Neutrophil (primary cell): ENCODE measurements at regions not wholly inside any gene's neighbourhood (a gene's known extent, or its start where the extent isn't known, plus 50 kb on each side); places are given as distances from the start of the nearest gene placed in this dataset.

Source experiments
- H3K27ac ChIP-seq: fragments of 200-600 bp; sonication (generic); 2 replicates; pipeline ENCODE4 v1.5.1; 2016; ENCODE audit warnings: mild to moderate bottlenecking, moderate library complexity
- H3K27me3 ChIP-seq: fragments of 200-600 bp; sonication (generic); 2 replicates; pipeline ENCODE4 v1.6.0; 2016; ENCODE audit warnings: mild to moderate bottlenecking
- H3K36me3 ChIP-seq: fragments of 200-600 bp; sonication (generic); 2 replicates; pipeline ENCODE4 v1.5.1; 2017
- H3K4me1 ChIP-seq, 2 experiments: fragments of 200-600 bp in 1 of 2; sonication (generic) in 1 of 2; 1 replicate in 1 of 2; 2 replicates in 1 of 2; pipeline versions ENCODE4 v1.5.1 to v1.6.1; 2013 to 2016; ENCODE audit warnings: low read depth in 1 of 2, low read length in 1 of 2, mild to moderate bottlenecking in 1 of 2, moderate library complexity in 1 of 2; ENCODE audit not compliant: control insufficient read depth in 1 of 2, insufficient read depth in 1 of 2
- H3K4me3 ChIP-seq, 2 experiments: fragments of 200-600 bp in 1 of 2; sonication (generic) in 1 of 2; 1 replicate in 1 of 2; 2 replicates in 1 of 2; pipeline ENCODE4 v1.5.1; 2013 to 2016; ENCODE audit warnings: low read depth in 1 of 2, low read length in 1 of 2, mild to moderate bottlenecking in 1 of 2, moderate library complexity in 1 of 2
- H3K9me3 ChIP-seq: fragments of 200-600 bp; sonication (generic); 2 replicates; pipeline ENCODE4 v1.5.1; 2016
- CTCF ChIP-seq: fragments of 200-600 bp; sonication (generic); IDR thresholded peaks from 2 replicates; pipeline ENCODE4 v1.5.1; 2016; ENCODE audit warnings: antibody characterized with exemption

GRCh38 chr4:18540349-18540748 lies 518.8 kb upstream of the LCORL start:
- no peaks in the 10 kb centered on the region for H3K36me3 ChIP-seq
- H3K4me3 ChIP-seq = no peak overlapping the region
- H3K9me3 ChIP-seq = no peaks in the 10 kb centered on the region
- H3K27ac ChIP-seq = no peak overlapping the region
- H3K4me1 ChIP-seq = no peaks in the 10 kb centered on the region
- H3K27me3 ChIP-seq = no peaks in the 10 kb centered on the region
- no peak for TF ChIP-seq CTCF

GRCh38 chr4:18538121-18538520 lies 516.6 kb upstream of the LCORL start:
- H3K4me3 ChIP-seq = no peak overlapping the region
- no peaks in the 10 kb centered on the region for H3K36me3 ChIP-seq
- no peak for TF ChIP-seq CTCF
- no peak overlapping the region for H3K27ac ChIP-seq
- no peaks in the 10 kb centered on the region for H3K4me1 ChIP-seq
- H3K9me3 ChIP-seq = no peaks in the 10 kb centered on the region
- H3K27me3 ChIP-seq = no peaks in the 10 kb centered on the region

- Histone ChIP-seq H3K36me3 (no peaks in the 10 kb centered on the region), H3K9me3 (no peaks in the 10 kb centered on the region), H3K27ac (no peak overlapping the region), H3K4me1 (no peaks in the 10 kb centered on the region), H3K27me3 (no peaks in the 10 kb centered on the region), H3K4me3 (no peak overlapping the region)
- no peak for TF ChIP-seq CTCF
Observed at GRCh38 chr4:18536428-18536827, 514.9 kb upstream of the LCORL start.

GRCh38 chr4:18535948-18536347 lies 514.4 kb upstream of the LCORL start:
- no peaks in the 10 kb centered on the region for H3K9me3 ChIP-seq
- no peak for TF ChIP-seq CTCF
- no peaks in the 10 kb centered on the region for H3K36me3 ChIP-seq
- H3K27me3 ChIP-seq = no peaks in the 10 kb centered on the region
- H3K4me1 ChIP-seq = no peaks in the 10 kb centered on the region
- no peak overlapping the region for H3K27ac ChIP-seq
- no peak overlapping the region for H3K4me3 ChIP-seq

- Histone ChIP-seq H3K27me3 (no peaks in the 10 kb centered on the region), H3K9me3 (no peaks in the 10 kb centered on the region), H3K27ac (no peak overlapping the region), H3K36me3 (no peaks in the 10 kb centered on the region), H3K4me1 (no peaks in the 10 kb centered on the region), H3K4me3 (no peak overlapping the region)
- no peak for TF ChIP-seq CTCF
Observed at GRCh38 chr4:18533262-18533775, 511.8 kb upstream of the LCORL start.

- H3K36me3 ChIP-seq = no peaks in the 10 kb centered on the region
- TF ChIP-seq CTCF = no peak
Observed at GRCh38 chr4:18531731-18532130, 510.2 kb upstream of the LCORL start.

More at GRCh38 chr4:18531731-18532130, 510.2 kb upstream of the LCORL start:
- Histone ChIP-seq H3K27me3 (no peaks in the 10 kb centered on the region), H3K27ac (no peak overlapping the region), H3K4me1 (no peaks in the 10 kb centered on the region), H3K4me3 (no peak overlapping the region), H3K9me3 (no peaks in the 10 kb centered on the region)
